Cardiac muscle cell (in vitro differentiated cells and primary cell): ENCODE measurements at regions not wholly inside any gene's neighbourhood (a gene's known extent, or its start where the extent isn't known, plus 50 kb on each side); places are given as distances from the start of the nearest gene placed in this dataset.

Experiments
- DNase-seq, 2 donors: peaks; one replicate each; pipeline versions ENCODE4 v3.0.0 to v3.0.0-alpha.2; 2010 to 2017; ENCODE audit warnings: low read depth in 1 of 2, low spot score in 1 of 2
- H3K27ac ChIP-seq: fragments of 200-600 bp; sonication (generic); 2 replicates; pipeline ENCODE4 v1.5.1; 2016
- H3K27me3 ChIP-seq: fragments of 200-600 bp; sonication (generic); 2 replicates; pipeline ENCODE4 v1.6.0; 2016; ENCODE audit warnings: control low read depth
- H3K36me3 ChIP-seq: fragments of 200-600 bp; sonication (generic); 2 replicates; pipeline ENCODE4 v1.5.1; 2016; ENCODE audit warnings: control low read depth
- H3K4me1 ChIP-seq: fragments of 200-600 bp; sonication (generic); 2 replicates; pipeline ENCODE4 v1.8.1; 2017; ENCODE audit warnings: low read depth, mild to moderate bottlenecking, mixed run types
- H3K4me3 ChIP-seq: fragments of 200-600 bp; sonication (generic); 2 replicates; pipeline ENCODE4 v1.5.1; 2016; ENCODE audit warnings: mild to moderate bottlenecking
- H3K9me3 ChIP-seq: fragments of 200-600 bp; sonication (generic); 2 replicates; pipeline ENCODE4 v1.5.1; 2017; ENCODE audit warnings: low read depth, mild to moderate bottlenecking, control low read depth
- TF ChIP-seq, protein P1 (sequence below): IDR thresholded peaks from 2 replicates; pipeline ENCODE4 v1.5.1; 2012; ENCODE audit warnings: low read depth, mild to moderate bottlenecking, low read length

- H3K4me3 ChIP-seq: no peak overlapping the region
- no peaks in the 10 kb centered on the region for H3K27me3 ChIP-seq
- TF ChIP-seq, protein P1, sequence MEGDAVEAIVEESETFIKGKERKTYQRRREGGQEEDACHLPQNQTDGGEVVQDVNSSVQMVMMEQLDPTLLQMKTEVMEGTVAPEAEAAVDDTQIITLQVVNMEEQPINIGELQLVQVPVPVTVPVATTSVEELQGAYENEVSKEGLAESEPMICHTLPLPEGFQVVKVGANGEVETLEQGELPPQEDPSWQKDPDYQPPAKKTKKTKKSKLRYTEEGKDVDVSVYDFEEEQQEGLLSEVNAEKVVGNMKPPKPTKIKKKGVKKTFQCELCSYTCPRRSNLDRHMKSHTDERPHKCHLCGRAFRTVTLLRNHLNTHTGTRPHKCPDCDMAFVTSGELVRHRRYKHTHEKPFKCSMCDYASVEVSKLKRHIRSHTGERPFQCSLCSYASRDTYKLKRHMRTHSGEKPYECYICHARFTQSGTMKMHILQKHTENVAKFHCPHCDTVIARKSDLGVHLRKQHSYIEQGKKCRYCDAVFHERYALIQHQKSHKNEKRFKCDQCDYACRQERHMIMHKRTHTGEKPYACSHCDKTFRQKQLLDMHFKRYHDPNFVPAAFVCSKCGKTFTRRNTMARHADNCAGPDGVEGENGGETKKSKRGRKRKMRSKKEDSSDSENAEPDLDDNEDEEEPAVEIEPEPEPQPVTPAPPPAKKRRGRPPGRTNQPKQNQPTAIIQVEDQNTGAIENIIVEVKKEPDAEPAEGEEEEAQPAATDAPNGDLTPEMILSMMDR: no peak
- no peak overlapping the region for H3K27ac ChIP-seq
- H3K9me3 ChIP-seq: no peaks in the 10 kb centered on the region
- H3K36me3 ChIP-seq: no peaks in the 10 kb centered on the region
- DNase-seq: no peak
- no peaks in the 10 kb centered on the region for H3K4me1 ChIP-seq
Observed at GRCh38 chr11:71188073-71188472, 64.3 kb downstream of the SHANK2 start.

GRCh38 chr11:71186806-71187205 is 65.6 kb downstream of the SHANK2 start:
- DNase-seq: no peak
- TF ChIP-seq, protein P1: no peak
- no peaks in the 10 kb centered on the region for H3K27me3 ChIP-seq
- H3K4me3 ChIP-seq: no peak overlapping the region
- no peak overlapping the region for H3K27ac ChIP-seq
- H3K36me3 ChIP-seq: no peaks in the 10 kb centered on the region
- no peaks in the 10 kb centered on the region for H3K9me3 ChIP-seq
- no peaks in the 10 kb centered on the region for H3K4me1 ChIP-seq

- no peaks in the 10 kb centered on the region for H3K9me3 ChIP-seq
- no peaks in the 10 kb centered on the region for H3K27me3 ChIP-seq
- no peak for DNase-seq
- TF ChIP-seq, protein P1: no peak
- no peaks in the 10 kb centered on the region for H3K4me1 ChIP-seq
- H3K4me3 ChIP-seq: no peak overlapping the region
- no peaks in the 10 kb centered on the region for H3K36me3 ChIP-seq
- H3K27ac ChIP-seq: no peak overlapping the region
Observed at GRCh38 chr11:71185411-71185810, 67.0 kb downstream of the SHANK2 start.

- Histone ChIP-seq H3K27ac (no peak overlapping the region), H3K9me3 (no peaks in the 10 kb centered on the region), H3K27me3 (no peaks in the 10 kb centered on the region), H3K4me1 (no peaks in the 10 kb centered on the region), H3K36me3 (no peaks in the 10 kb centered on the region), H3K4me3 (no peak overlapping the region)
- DNase-seq: no peak
- TF ChIP-seq, protein P1: no peak
Observed at GRCh38 chr11:71184421-71185210, 67.8 kb downstream of the SHANK2 start.

GRCh38 chr11:71183878-71184277 is 68.5 kb downstream of the SHANK2 start:
- H3K4me3 ChIP-seq: no peak overlapping the region
- TF ChIP-seq, protein P1: no peak
- no peak for DNase-seq
- no peaks in the 10 kb centered on the region for H3K4me1 ChIP-seq
- no peaks in the 10 kb centered on the region for H3K9me3 ChIP-seq
- no peaks in the 10 kb centered on the region for H3K36me3 ChIP-seq
- H3K27ac ChIP-seq: no peak overlapping the region
- no peaks in the 10 kb centered on the region for H3K27me3 ChIP-seq
